Neural progenitor cell (in vitro differentiated cells): ENCODE measurements at regions not wholly inside any gene's neighbourhood (a gene's known extent, or its start where the extent isn't known, plus 50 kb on each side); places are given as distances from the start of the nearest gene placed in this dataset.

Experiments used
- DNase-seq: peaks from one replicate; pipeline ENCODE4 v3.0.0-alpha.2; 2016; ENCODE audit warnings: low spot score
- H2AFZ ChIP-seq: fragments of 200-600 bp; sonication (generic); replicated peaks from 2 replicates; pipeline ENCODE4 v1.6.1; 2016; ENCODE audit warnings: antibody characterized with exemption
- H3F3A ChIP-seq: fragments of 200-600 bp; sonication (generic); 2 replicates; pipeline ENCODE4 v1.6.1; 2016; ENCODE audit warnings: antibody characterized with exemption, low read depth
- H3K27ac ChIP-seq: fragments of 200-600 bp; sonication (generic); 2 replicates; pipeline ENCODE4 v1.5.1; 2016; ENCODE audit warnings: mild to moderate bottlenecking
- H3K27me3 ChIP-seq: fragments of 200-600 bp; sonication (generic); 2 replicates; pipeline ENCODE4 v1.6.1; 2016; ENCODE audit warnings: mild to moderate bottlenecking, moderate library complexity
- H3K36me3 ChIP-seq: fragments of 200-600 bp; sonication (generic); 2 replicates; pipeline ENCODE4 v1.5.1; 2016
- H3K4me1 ChIP-seq: fragments of 200-600 bp; sonication (generic); 2 replicates; pipeline ENCODE4 v1.6.1; 2016; ENCODE audit warnings: mixed run types
- H3K4me2 ChIP-seq: fragments of 200-600 bp; sonication (generic); 2 replicates; pipeline ENCODE4 v1.6.1; 2016
- H3K4me3 ChIP-seq: fragments of 200-600 bp; sonication (generic); 2 replicates; pipeline ENCODE4 v1.5.1; 2016
- H3K79me2 ChIP-seq: fragments of 200-600 bp; sonication (generic); 2 replicates; pipeline ENCODE4 v1.6.1; 2016; ENCODE audit warnings: low read depth
- H3K9ac ChIP-seq: fragments of 200-600 bp; sonication (generic); 2 replicates; pipeline ENCODE4 v1.6.1; 2016
- H3K9me3 ChIP-seq: fragments of 200-600 bp; sonication (generic); 2 replicates; pipeline ENCODE4 v1.5.1; 2016; ENCODE audit warnings: low read depth
- H4K20me1 ChIP-seq: fragments of 200-600 bp; sonication (generic); 2 replicates; pipeline ENCODE4 v1.6.1; 2016; ENCODE audit warnings: low read depth
- H3K27ac Mint-ChIP-seq: 3 replicates; pipeline ENCODE4 v1.8.0; 2021; ENCODE audit warnings: mixed read lengths
- H3K27me3 Mint-ChIP-seq: 2 replicates; pipeline ENCODE4 v1.8.0; 2022; ENCODE audit warnings: low read depth, mild to moderate bottlenecking, inconsistent platforms, moderate library complexity, mixed read lengths; ENCODE audit not compliant: insufficient read depth
- H3K36me3 Mint-ChIP-seq: 3 replicates; pipeline ENCODE4 v1.8.0; 2021; ENCODE audit warnings: mixed read lengths
- H3K4me1 Mint-ChIP-seq: 3 replicates; pipeline ENCODE4 v1.8.0; 2021; ENCODE audit warnings: mixed read lengths
- H3K4me3 Mint-ChIP-seq: 3 replicates; pipeline ENCODE4 v1.8.0; 2021; ENCODE audit warnings: mild to moderate bottlenecking, moderate library complexity, mixed read lengths
- H3K9me3 Mint-ChIP-seq: 3 replicates; pipeline ENCODE4 v1.8.0; 2020; ENCODE audit warnings: mixed read lengths
- CTCF ChIP-seq: fragments of 200-600 bp; sonication (generic); IDR thresholded peaks from 2 replicates; pipeline ENCODE4 v1.5.1; 2017; ENCODE audit warnings: antibody characterized with exemption, mild to moderate bottlenecking
- EZH2 ChIP-seq: fragments of 200-600 bp; sonication (generic); IDR thresholded peaks from 2 replicates; pipeline ENCODE4 v1.6.1; 2017; ENCODE audit warnings: antibody characterized with exemption, mild to moderate bottlenecking, moderate library complexity
- EZH2phosphoT487 ChIP-seq: fragments of 200-600 bp; sonication (generic); IDR thresholded peaks from 2 replicates; pipeline ENCODE4 v1.6.1; 2017; ENCODE audit warnings: antibody characterized with exemption

GRCh38 chr9:119500072-119500771 is 131.0 kb upstream of the BRINP1 start:
- no peak overlapping the region for H3K4me2 ChIP-seq
- no peak overlapping the region for H3K27ac ChIP-seq
- H3K9ac ChIP-seq: no peak overlapping the region
- H2AFZ ChIP-seq: no peak overlapping the region
- no peaks in the 10 kb centered on the region for H3K9me3 ChIP-seq
- Mint-ChIP-seq H3K27me3 (no peaks in the 10 kb centered on the region), H3K4me1 (no peaks in the 10 kb centered on the region), H3K27ac (no peak overlapping the region), H3K9me3 (no peaks in the 10 kb centered on the region), H3K4me3 (no peak overlapping the region), H3K36me3 (no peaks in the 10 kb centered on the region)
- no peaks in the 10 kb centered on the region for H4K20me1 ChIP-seq
- DNase-seq: no peak
- no peak overlapping the region for H3K4me3 ChIP-seq
- H3F3A ChIP-seq: no peaks in the 10 kb centered on the region
- TF ChIP-seq CTCF (no peak), EZH2phosphoT487 (no peak), EZH2 (no peak)
- no peaks in the 10 kb centered on the region for H3K4me1 ChIP-seq
- no peaks in the 10 kb centered on the region for H3K79me2 ChIP-seq
- H3K36me3 ChIP-seq: no peaks in the 10 kb centered on the region
- no peaks in the 10 kb centered on the region for H3K27me3 ChIP-seq

- H4K20me1 ChIP-seq: no peaks in the 10 kb centered on the region
- Mint-ChIP-seq H3K4me3 (no peak overlapping the region), H3K9me3 (no peaks in the 10 kb centered on the region), H3K27me3 (no peaks in the 10 kb centered on the region), H3K36me3 (no peaks in the 10 kb centered on the region), H3K4me1 (peaks cover 2% of the 10 kb centered on the region), H3K27ac (no peak overlapping the region)
- no peaks in the 10 kb centered on the region for H3F3A ChIP-seq
- H3K4me2 ChIP-seq: no peak overlapping the region
- H3K79me2 ChIP-seq: no peaks in the 10 kb centered on the region
- TF ChIP-seq CTCF: peak; percentile 37
- TF ChIP-seq EZH2phosphoT487: no peak
- no peaks in the 10 kb centered on the region for H3K36me3 ChIP-seq
- no peak overlapping the region for H2AFZ ChIP-seq
- H3K4me1 ChIP-seq: no peaks in the 10 kb centered on the region
- H3K27me3 ChIP-seq: no peaks in the 10 kb centered on the region
- no peaks in the 10 kb centered on the region for H3K9me3 ChIP-seq
- H3K9ac ChIP-seq: no peak overlapping the region
- H3K4me3 ChIP-seq: no peak overlapping the region
- DNase-seq: no peak
- H3K27ac ChIP-seq: no peak overlapping the region
These were observed 118.0 kb upstream of the BRINP1 start for GRCh38 chr9:119487118-119487827.

GRCh38 chr9:119483153-119483552 is 113.9 kb upstream of the BRINP1 start:
- Histone ChIP-seq H4K20me1 (no peaks in the 10 kb centered on the region), H2AFZ (no peak overlapping the region), H3K9me3 (no peaks in the 10 kb centered on the region), H3K79me2 (no peaks in the 10 kb centered on the region), H3K4me2 (no peak overlapping the region), H3K4me1 (no peaks in the 10 kb centered on the region), H3K36me3 (no peaks in the 10 kb centered on the region), H3F3A (no peaks in the 10 kb centered on the region), H3K27ac (no peak overlapping the region), H3K4me3 (no peak overlapping the region), H3K27me3 (no peaks in the 10 kb centered on the region), H3K9ac (no peak overlapping the region)
- DNase-seq: no peak
- peaks cover 2% of the 10 kb centered on the region for H3K4me1 Mint-ChIP-seq
- H3K9me3 Mint-ChIP-seq: no peaks in the 10 kb centered on the region
- TF ChIP-seq EZH2phosphoT487 (no peak), EZH2 (no peak), CTCF (no peak)
- no peaks in the 10 kb centered on the region for H3K36me3 Mint-ChIP-seq
- H3K27ac Mint-ChIP-seq: no peak overlapping the region
- no peaks in the 10 kb centered on the region for H3K27me3 Mint-ChIP-seq
- no peak overlapping the region for H3K4me3 Mint-ChIP-seq
